ENCODE measurements at regions not wholly inside any gene's neighbourhood (a gene's known extent, or its start where the extent isn't known, plus 50 kb on each side); places are given as distances from the start of the nearest gene placed in this dataset.

- DNase-seq (ENCODE audit: low read depth), result no peak
- no peak for TF ChIP-seq CTCF (conservative IDR thresholded peaks at IDR 0.05; ENCODE audit: low read depth, low read length)
- H3K4me3 ChIP-seq (ENCODE audit: low read depth, low read length), result no peak overlapping the region
These were observed 752.5 kb upstream of the ZWINT start for GRCh38 chr10:57113545-57113944.

GRCh38 chr10:57102236-57102635 is 741.2 kb upstream of the ZWINT start:
- H3K4me3 ChIP-seq (ENCODE audit: low read depth, low read length), result no peak overlapping the region

GRCh38 chr10:57098146-57098545 is 737.1 kb upstream of the ZWINT start:
- no peak for TF ChIP-seq CTCF (conservative IDR thresholded peaks at IDR 0.05; ENCODE audit: low read depth, low read length)
- DNase-seq (ENCODE audit: low read depth), result no peak
- H3K4me3 ChIP-seq (ENCODE audit: low read depth, low read length), result no peak overlapping the region

More at GRCh38 chr10:57102236-57102635, 741.2 kb upstream of the ZWINT start:
- no peak for DNase-seq (ENCODE audit: low read depth)
- TF ChIP-seq CTCF (conservative IDR thresholded peaks at IDR 0.05; ENCODE audit: low read depth, low read length), result no peak

GRCh38 chr10:57096044-57096443 is 735.0 kb upstream of the ZWINT start:
- DNase-seq (ENCODE audit: low read depth), result no peak
- no peak for TF ChIP-seq CTCF (conservative IDR thresholded peaks at IDR 0.05; ENCODE audit: low read depth, low read length)
- H3K4me3 ChIP-seq (ENCODE audit: low read depth, low read length), result no peak overlapping the region

- no peak for DNase-seq (ENCODE audit: low read depth)
- no peak overlapping the region for H3K4me3 ChIP-seq (ENCODE audit: low read depth, low read length)
- no peak for TF ChIP-seq CTCF (conservative IDR thresholded peaks at IDR 0.05; ENCODE audit: low read depth, low read length)
These were observed 733.9 kb upstream of the ZWINT start for GRCh38 chr10:57094965-57095364.

- no peak for TF ChIP-seq CTCF (conservative IDR thresholded peaks at IDR 0.05; ENCODE audit: low read depth, low read length)
- DNase-seq (ENCODE audit: low read depth), result no peak
- H3K4me3 ChIP-seq (ENCODE audit: low read depth, low read length), result no peak overlapping the region
These were observed 733.0 kb upstream of the ZWINT start for GRCh38 chr10:57094083-57094482.

- TF ChIP-seq CTCF (conservative IDR thresholded peaks at IDR 0.05; ENCODE audit: low read depth, low read length), result no peak
- no peak for DNase-seq (ENCODE audit: low read depth)
- H3K4me3 ChIP-seq (ENCODE audit: low read depth, low read length), result no peak overlapping the region
These were observed 692.5 kb upstream of the ZWINT start for GRCh38 chr10:57053530-57053929.

Data from choroid plexus epithelial cell (primary cell).